ENCODE measurements at regions not wholly inside any gene's neighbourhood (a gene's known extent, or its start where the extent isn't known, plus 50 kb on each side); places are given as distances from the start of the nearest gene placed in this dataset.

- peaks cover 0 to 10% (median 0%) of the 10 kb centered on the region in 3 donors for H3K9me3 ChIP-seq (ENCODE audit: control extremely low read depth in 1 of 3, control insufficient read depth in 2 of 3, insufficient read depth in 1 of 3, low read length in 2 of 3)
- Mint-ChIP-seq H3K27me3 (no peaks in the 10 kb centered on the region), H3K27ac (no peak overlapping the region), H3K4me1 (no peaks in the 10 kb centered on the region), H3K9me3 (ENCODE audit: insufficient read depth) (no peaks in the 10 kb centered on the region), H3K4me3 (no peak overlapping the region)
- WGBS (ENCODE audit: insufficient coverage), result 63% methylated on average over 1 of the region's 1 CpG
- no peaks in the 10 kb centered on the region for H3K4me1 ChIP-seq (ENCODE audit: control insufficient read depth in 2 of 2, insufficient read depth in 2 of 2, low read length in 2 of 2)
- TF ChIP-seq EZH2 (IDR thresholded peaks at IDR 0.05; ENCODE audit: borderline replicate concordance, insufficient read depth, low read depth, low read length, poor library complexity, severe bottlenecking), result no peak
- TF ChIP-seq CTCF (IDR thresholded peaks at IDR 0.05), result no peak
- no peak overlapping the region for H3K4me3 ChIP-seq (ENCODE audit: control extremely low read depth in 1 of 5, extremely low read depth in 1 of 5, insufficient read depth in 1 of 5, low read depth in 2 of 5, low read length in 4 of 5)
- no peak overlapping the region for H2AFZ ChIP-seq (ENCODE audit: insufficient read depth, low read depth, low read length, poor library complexity, severe bottlenecking)
- H3K79me2 ChIP-seq (ENCODE audit: control insufficient read depth, insufficient read depth, low read length), result no peaks in the 10 kb centered on the region
- H3K9ac ChIP-seq (ENCODE audit: low read length), result no peak overlapping the region
- H3K4me2 ChIP-seq (replicated peaks; ENCODE audit: low read depth, low read length, poor library complexity, severe bottlenecking), result no peak overlapping the region
- H3K27ac ChIP-seq (ENCODE audit: low read length in 2 of 2), result no peak overlapping the region
- no peak for DNase-seq
- no peaks in the 10 kb centered on the region for H4K20me1 ChIP-seq (ENCODE audit: control insufficient read depth, insufficient read depth, low read length, poor library complexity, severe bottlenecking)
- H3K36me3 ChIP-seq (replicated peaks in 1 of 2; ENCODE audit: control extremely low read depth in 1 of 2, control insufficient read depth in 1 of 2, extremely low read depth in 1 of 2, insufficient read depth in 2 of 2, low read length in 1 of 2), result no peaks in the 10 kb centered on the region
- intact Hi-C loops (cut with micrococcal nuclease), result no loop called here
- H3K27me3 ChIP-seq (replicated peaks in 1 of 4; ENCODE audit: control extremely low read depth in 1 of 4, control insufficient read depth in 3 of 4, insufficient read depth in 4 of 4, low read length in 3 of 4), result no peaks in the 10 kb centered on the region
- no peak for ATAC-seq (ENCODE audit: low read depth)
- CTCF ChIA-PET, result no interaction called here
- POLR2A ChIA-PET, result no interaction called here
These were observed 93.2 kb upstream of the KCNK2 start for GRCh38 chr1:214989341-214989740.

- H3K36me3 ChIP-seq (replicated peaks in 1 of 2; ENCODE audit: control extremely low read depth in 1 of 2, control insufficient read depth in 1 of 2, extremely low read depth in 1 of 2, insufficient read depth in 2 of 2, low read length in 1 of 2), result no peaks in the 10 kb centered on the region
- ChIA-PET CTCF (no interaction called here), POLR2A (no interaction called here)
- H3K27me3 ChIP-seq (replicated peaks in 1 of 4; ENCODE audit: control extremely low read depth in 1 of 4, control insufficient read depth in 3 of 4, insufficient read depth in 4 of 4, low read length in 3 of 4), result no peaks in the 10 kb centered on the region
- H3K27ac ChIP-seq (ENCODE audit: low read length in 2 of 2), result no peak overlapping the region
- ATAC-seq (ENCODE audit: low read depth) (no peak), DNase-seq (no peak)
- Mint-ChIP-seq H3K4me3 (no peak overlapping the region), H3K4me1 (no peaks in the 10 kb centered on the region), H3K27ac (no peak overlapping the region), H3K9me3 (ENCODE audit: insufficient read depth) (no peaks in the 10 kb centered on the region), H3K27me3 (no peaks in the 10 kb centered on the region)
- no peaks in the 10 kb centered on the region for H4K20me1 ChIP-seq (ENCODE audit: control insufficient read depth, insufficient read depth, low read length, poor library complexity, severe bottlenecking)
- no peaks in the 10 kb centered on the region for H3K79me2 ChIP-seq (ENCODE audit: control insufficient read depth, insufficient read depth, low read length)
- H3K4me2 ChIP-seq (replicated peaks; ENCODE audit: low read depth, low read length, poor library complexity, severe bottlenecking), result no peak overlapping the region
- intact Hi-C loops (cut with micrococcal nuclease), result no loop called here
- H3K9me3 ChIP-seq (ENCODE audit: control extremely low read depth in 1 of 3, control insufficient read depth in 2 of 3, insufficient read depth in 1 of 3, low read length in 2 of 3), result peaks cover 0 to under 1% (median 0%) of the 10 kb centered on the region in 3 donors
- 98% methylated on average over 3 of the region's 3 CpGs for WGBS (ENCODE audit: insufficient coverage)
- H3K9ac ChIP-seq (ENCODE audit: low read length), result no peak overlapping the region
- H3K4me1 ChIP-seq (ENCODE audit: control insufficient read depth in 2 of 2, insufficient read depth in 2 of 2, low read length in 2 of 2), result no peaks in the 10 kb centered on the region
- no peak overlapping the region for H3K4me3 ChIP-seq (ENCODE audit: control extremely low read depth in 1 of 5, extremely low read depth in 1 of 5, insufficient read depth in 1 of 5, low read depth in 2 of 5, low read length in 4 of 5)
- TF ChIP-seq CTCF (IDR thresholded peaks at IDR 0.05) (no peak), EZH2 (IDR thresholded peaks at IDR 0.05; ENCODE audit: borderline replicate concordance, insufficient read depth, low read depth, low read length, poor library complexity, severe bottlenecking) (no peak)
- no peak overlapping the region for H2AFZ ChIP-seq (ENCODE audit: insufficient read depth, low read depth, low read length, poor library complexity, severe bottlenecking)
These were observed 91.9 kb upstream of the KCNK2 start for GRCh38 chr1:214990619-214991018.
